K562 (cell line): ENCODE measurements at regions not wholly inside any gene's neighbourhood (a gene's known extent, or its start where the extent isn't known, plus 50 kb on each side); places are given as distances from the start of the nearest gene placed in this dataset.

Experiments used
- ATF7 ChIP-seq: fragments of 450-650 bp; IDR thresholded peaks from 2 replicates; pipeline ENCODE4 v1.7.1; 2014; ENCODE audit warnings: mild to moderate bottlenecking, moderate library complexity
- CEBPG ChIP-seq, 3 experiments: fragments of 200-800 bp in 1 of 3; sonication (Bioruptor generic) in 1 of 3; sonication (generic) in 1 of 3; formaldehyde crosslinking in 1 of 3; IDR thresholded peaks in 2 of 3; conservative IDR thresholded peaks in 1 of 3; 2 replicates each; pipeline versions ENCODE4 v1.6.1 to v1.8.0; 2016 to 2022; ENCODE audit warnings: missing compliant biosample characterization in 2 of 3, missing genetic modification characterization in 2 of 3, mild to moderate bottlenecking in 1 of 3, missing genetic modification reagents in 1 of 3
- ETV5 ChIP-seq: sonication (generic); formaldehyde crosslinking; IDR thresholded peaks from 2 replicates; pipeline ENCODE4 v1.4.0; 2020; ENCODE audit warnings: low read depth, mild to moderate bottlenecking, missing genetic modification reagents
- FOXJ2 ChIP-seq: fragments of 200-800 bp; sonication (Bioruptor generic); IDR thresholded peaks from 2 replicates; pipeline ENCODE4 v1.6.1; 2016; ENCODE audit warnings: missing genetic modification characterization, missing compliant biosample characterization
- GATA2 ChIP-seq: sonication (generic); formaldehyde crosslinking; IDR thresholded peaks from 2 replicates; pipeline ENCODE4 v1.4.0; 2020; ENCODE audit warnings: mild to moderate bottlenecking, missing genetic modification reagents
- GTF2E2 ChIP-seq: fragments of 200-800 bp; sonication (Bioruptor generic); IDR thresholded peaks from 2 replicates; pipeline ENCODE4 v1.6.1; 2016; ENCODE audit warnings: missing genetic modification characterization, missing compliant biosample characterization
- HMGN3 ChIP-seq: IDR thresholded peaks from 2 replicates; pipeline ENCODE4 v1.6.1; 2011; ENCODE audit warnings: borderline replicate concordance, low read depth, mild to moderate bottlenecking, mixed read lengths, low read length; ENCODE audit not compliant: insufficient read length; ENCODE audit errors: extremely low read depth
- HNRNPL ChIP-seq: fragments of 200-400 bp; formaldehyde crosslinking; IDR thresholded peaks from 2 replicates; pipeline ENCODE4 v1.6.1; 2017; ENCODE audit warnings: low read depth, mild to moderate bottlenecking, low read length
- IRF9 ChIP-seq: fragments of 450-650 bp; IDR thresholded peaks from 2 replicates; pipeline ENCODE4 v1.6.1; 2016; ENCODE audit warnings: missing biosample characterization, missing genetic modification characterization
- L3MBTL2 ChIP-seq: fragments of 450-650 bp; IDR thresholded peaks from 2 replicates; pipeline ENCODE4 v1.6.1; 2016; ENCODE audit warnings: mild to moderate bottlenecking, moderate library complexity
- NCOA1 ChIP-seq: fragments of 450-650 bp; IDR thresholded peaks from 2 replicates; pipeline ENCODE4 v1.6.1; 2016; ENCODE audit warnings: low read depth
- PPARD ChIP-seq: fragments of 250-450 bp; sonication (Bioruptor Pico); IDR thresholded peaks from 2 replicates; pipeline ENCODE4 v1.8.0; 2022; ENCODE audit warnings: inconsistent platforms, mild to moderate bottlenecking, moderate library complexity
- RNF2 ChIP-seq: sonication (generic); IDR thresholded peaks from 2 replicates; pipeline ENCODE4 v1.6.1; 2016
- SMAD4 ChIP-seq: fragments of 250-450 bp; sonication (Bioruptor Pico); conservative IDR thresholded peaks from 2 replicates; pipeline ENCODE4 v1.8.0; 2021; ENCODE audit warnings: inconsistent platforms, mild to moderate bottlenecking, moderate library complexity
- SMARCA4 ChIP-seq: fragments of 450-650 bp; IDR thresholded peaks from 2 replicates; pipeline ENCODE4 v1.6.1; 2016
- SMARCB1 ChIP-seq: IDR thresholded peaks from 2 replicates; pipeline ENCODE4 v1.6.1; 2011; ENCODE audit warnings: improper control_type of control experiment, low read depth; ENCODE audit not compliant: insufficient read length
- SRSF3 ChIP-seq: fragments of 200-400 bp; formaldehyde crosslinking; IDR thresholded peaks from 2 replicates; pipeline ENCODE4 v1.6.1; 2016; ENCODE audit warnings: mild to moderate bottlenecking, low read length, moderate library complexity; ENCODE audit not compliant: insufficient read depth
- SRSF7 ChIP-seq: fragments of 200-400 bp; formaldehyde crosslinking; optimal IDR thresholded peaks from 2 replicates; pipeline ENCODE3; 2017; ENCODE audit warnings: mild to moderate bottlenecking, low read depth, low read length
- TEAD2 ChIP-seq: fragments of 450-650 bp; IDR thresholded peaks from 2 replicates; pipeline ENCODE4 v1.6.1; 2016; ENCODE audit warnings: missing genetic modification characterization, control low read depth, missing compliant biosample characterization
- TSHZ1 ChIP-seq: fragments of 250-450 bp; sonication (Bioruptor Pico); IDR thresholded peaks from 2 replicates; pipeline ENCODE4 v1.4.0; 2020; ENCODE audit warnings: mild to moderate bottlenecking, moderate library complexity
- ZNF184 ChIP-seq: sonication (generic); formaldehyde crosslinking; IDR thresholded peaks from 2 replicates; pipeline ENCODE4 v1.5.0; 2020; ENCODE audit warnings: missing genetic modification reagents
- ZNF436 ChIP-seq: fragments of 250-450, 450-650 bp; sonication (Bioruptor Pico); formaldehyde crosslinking; IDR thresholded peaks from 2 replicates; pipeline ENCODE4 v1.7.0; 2020; ENCODE audit warnings: mild to moderate bottlenecking
- ZNF583 ChIP-seq: fragments of 250-450 bp; sonication (Bioruptor Pico); IDR thresholded peaks from 2 replicates; pipeline ENCODE4 v1.4.0; 2020

GRCh38 chr6:146881228-146882181 lies 282.7 kb downstream of the ADGB start (continued):
- TF ChIP-seq ATF7 (0 out of 2 replicates have a peak, but pooled peaks have one; percentile 21), PPARD (CRISPR knock-in tag) (no peak), SMAD4 (CRISPR knock-in tag) (peak; percentile 71), SRSF7 (no peak), ZNF583 (CRISPR knock-in tag) (0 out of 2 replicates have a peak, but pooled peaks have one; percentile 38), GTF2E2 (tag) (0 out of 2 replicates have a peak, but pooled peaks have one; percentile 15), SMARCB1 (peak; percentile 82), CEBPG (CRISPR knock-in tag; IDR thresholded peaks at IDR 0.05) (no peak; the same call in 1 of the 2 replicates), CEBPG (tag; conservative IDR thresholded peaks at IDR 0.05 in 1 of 2, IDR thresholded peaks at IDR 0.05 in 1 of 2) (peak; percentile 84 to 91), GATA2 (CRISPR knock-in tag) (peak; percentile 63; the same call in 1 of the 2 replicates), TEAD2 (tag) (0 out of 2 replicates have a peak, but pooled peaks have one; percentile 9), RNF2 (peak; percentile 91; the same call in 1 of the 2 replicates), SRSF3 (no peak), NCOA1 (peak; percentile 44; the same call in 1 of the 2 replicates), HMGN3 (peak; percentile 54), HNRNPL (no peak), ZNF184 (CRISPR knock-in tag) (no peak), IRF9 (tag) (0 out of 2 replicates have a peak, but pooled peaks have one; percentile 7), L3MBTL2 (no peak), ZNF436 (0 out of 2 replicates have a peak, but pooled peaks have one; percentile 11), ETV5 (CRISPR knock-in tag) (peak; percentile 54; the same call in 1 of the 2 replicates), SMARCA4 (peak; percentile 66), FOXJ2 (peak; percentile 74), TSHZ1 (CRISPR knock-in tag) (0 out of 2 replicates have a peak, but pooled peaks have one; percentile 38)
